HFF-Myc (cell line): ENCODE measurements at regions not wholly inside any gene's neighbourhood (a gene's known extent, or its start where the extent isn't known, plus 50 kb on each side); places are given as distances from the start of the nearest gene placed in this dataset.
A peak's percentile ranks its signal among the peaks of the same experiment; 100 is the strongest.
"Not testable (repeated sequence)": the region's sequence is repeated elsewhere in the genome, so short reads cannot be mapped to it uniquely, and the experiment has no call there.

Experiments used
- DNase-seq: peaks from one replicate; pipeline ENCODE4 v3.0.0-alpha.2; 2011; ENCODE audit warnings: low read depth; ENCODE audit errors: extremely low read depth
- H3K4me3 ChIP-seq: replicated peaks from 2 replicates; pipeline ENCODE4 v1.5.1; 2011; ENCODE audit warnings: low read depth, mild to moderate bottlenecking, control low read depth, low read length
- CTCF ChIP-seq: IDR thresholded peaks from 2 replicates; pipeline ENCODE4 v1.5.1; 2012; ENCODE audit warnings: mild to moderate bottlenecking, low read depth, low read length, control low read depth; ENCODE audit errors: missing control alignments

GRCh38 chrX:13377550-13377934 lies 57.7 kb upstream of the ATXN3L start:
- no peak for TF ChIP-seq CTCF
- no peak overlapping the region for H3K4me3 ChIP-seq
- DNase-seq = peak; percentile 95

GRCh38 chrX:13376857-13377549 lies 57.1 kb upstream of the ATXN3L start:
- peak; percentile 78 for DNase-seq
- TF ChIP-seq CTCF = no peak
- no peak overlapping the region for H3K4me3 ChIP-seq

- not testable (repeated sequence) for DNase-seq
Measured at GRCh38 chrX:13375596-13375995, 55.7 kb upstream of the ATXN3L start.

GRCh38 chrX:13374364-13374763 lies 54.5 kb upstream of the ATXN3L start:
- TF ChIP-seq CTCF = no peak
- DNase-seq = no peak
- no peak overlapping the region for H3K4me3 ChIP-seq

More at GRCh38 chrX:13375596-13375995, 55.7 kb upstream of the ATXN3L start:
- not testable (repeated sequence) for H3K4me3 ChIP-seq

GRCh38 chrX:13373431-13374187 lies 53.8 kb upstream of the ATXN3L start:
- DNase-seq = no peak
- no peak for TF ChIP-seq CTCF
- no peak overlapping the region for H3K4me3 ChIP-seq

GRCh38 chrX:13373027-13373426 lies 53.2 kb upstream of the ATXN3L start:
- no peak for DNase-seq
- TF ChIP-seq CTCF = no peak
- H3K4me3 ChIP-seq = no peak overlapping the region

GRCh38 chrX:13372203-13372980 lies 52.5 kb upstream of the ATXN3L start:
- no peak for DNase-seq
- TF ChIP-seq CTCF = no peak
- H3K4me3 ChIP-seq = no peak overlapping the region
